ENCODE measurements at regions not wholly inside any gene's neighbourhood (a gene's known extent, or its start where the extent isn't known, plus 50 kb on each side); places are given as distances from the start of the nearest gene placed in this dataset.

DNA sequence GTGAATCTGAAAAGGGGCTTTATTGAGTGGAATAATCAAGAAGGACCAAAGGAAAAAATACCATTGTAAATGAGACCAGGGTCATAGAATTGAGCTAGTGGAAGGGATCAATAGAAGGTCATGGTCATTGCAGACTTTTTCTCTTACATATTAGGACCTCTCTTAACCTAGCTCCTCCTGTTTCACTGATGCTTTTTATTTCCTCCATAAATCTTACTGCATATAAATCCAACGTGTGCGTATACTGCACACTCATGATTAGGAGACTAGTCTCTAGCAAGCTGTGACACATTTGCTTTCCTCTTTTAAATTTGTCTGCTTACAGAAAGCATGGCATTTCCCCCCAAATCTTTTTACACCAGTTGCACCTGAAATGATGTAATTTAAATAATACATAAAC is 179.6 kb upstream of the B3GALT2 start:
- TF ChIP-seq, protein P1, sequence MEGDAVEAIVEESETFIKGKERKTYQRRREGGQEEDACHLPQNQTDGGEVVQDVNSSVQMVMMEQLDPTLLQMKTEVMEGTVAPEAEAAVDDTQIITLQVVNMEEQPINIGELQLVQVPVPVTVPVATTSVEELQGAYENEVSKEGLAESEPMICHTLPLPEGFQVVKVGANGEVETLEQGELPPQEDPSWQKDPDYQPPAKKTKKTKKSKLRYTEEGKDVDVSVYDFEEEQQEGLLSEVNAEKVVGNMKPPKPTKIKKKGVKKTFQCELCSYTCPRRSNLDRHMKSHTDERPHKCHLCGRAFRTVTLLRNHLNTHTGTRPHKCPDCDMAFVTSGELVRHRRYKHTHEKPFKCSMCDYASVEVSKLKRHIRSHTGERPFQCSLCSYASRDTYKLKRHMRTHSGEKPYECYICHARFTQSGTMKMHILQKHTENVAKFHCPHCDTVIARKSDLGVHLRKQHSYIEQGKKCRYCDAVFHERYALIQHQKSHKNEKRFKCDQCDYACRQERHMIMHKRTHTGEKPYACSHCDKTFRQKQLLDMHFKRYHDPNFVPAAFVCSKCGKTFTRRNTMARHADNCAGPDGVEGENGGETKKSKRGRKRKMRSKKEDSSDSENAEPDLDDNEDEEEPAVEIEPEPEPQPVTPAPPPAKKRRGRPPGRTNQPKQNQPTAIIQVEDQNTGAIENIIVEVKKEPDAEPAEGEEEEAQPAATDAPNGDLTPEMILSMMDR (IDR thresholded peaks at IDR 0.05; ENCODE audit: low read length), result no peak
- no peak for TF ChIP-seq EZH2 (IDR thresholded peaks at IDR 0.05; ENCODE audit: borderline replicate concordance, low read length)
